HepG2 (cell line): ENCODE measurements at regions not wholly inside any gene's neighbourhood (a gene's known extent, or its start where the extent isn't known, plus 50 kb on each side); places are given as distances from the start of the nearest gene placed in this dataset.

Experiments used
- ZMYM4 ChIP-seq: sonication (generic); formaldehyde crosslinking; IDR thresholded peaks from 2 replicates; pipeline ENCODE4 v1.8.1; 2023; ENCODE audit warnings: mild to moderate bottlenecking, missing genetic modification reagents
- TF ChIP-seq, protein P1 (sequence below): sonication (generic); formaldehyde crosslinking; IDR thresholded peaks from 2 replicates; pipeline ENCODE4 v1.5.0; 2020; ENCODE audit warnings: mild to moderate bottlenecking, missing genetic modification reagents, borderline replicate concordance
- TF ChIP-seq, protein P2 (sequence below): sonication (generic); formaldehyde crosslinking; IDR thresholded peaks from 2 replicates; pipeline ENCODE4 v1.5.0; 2020; ENCODE audit warnings: mild to moderate bottlenecking, missing genetic modification reagents

DNA sequence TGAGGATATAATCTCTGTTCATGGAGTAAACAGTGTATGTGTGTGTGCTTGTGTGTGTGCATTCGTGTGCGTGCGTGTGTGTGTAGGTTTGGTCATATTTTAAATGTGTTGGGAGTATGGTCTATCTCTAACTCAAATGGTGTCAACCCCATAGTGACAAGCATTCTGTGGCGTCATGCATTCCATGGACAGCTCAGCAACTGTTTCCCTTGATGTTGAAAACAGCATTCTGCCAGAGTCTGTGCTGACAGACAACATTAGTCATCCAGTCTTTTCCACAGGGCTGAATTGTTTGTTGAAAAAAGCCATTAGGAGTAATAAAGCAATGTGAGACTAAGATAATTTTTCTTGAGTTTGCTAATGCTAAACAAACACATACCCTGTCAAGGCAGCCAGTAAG is 706.6 kb downstream of the PCDH19 start (continued):
- TF ChIP-seq, protein P1, sequence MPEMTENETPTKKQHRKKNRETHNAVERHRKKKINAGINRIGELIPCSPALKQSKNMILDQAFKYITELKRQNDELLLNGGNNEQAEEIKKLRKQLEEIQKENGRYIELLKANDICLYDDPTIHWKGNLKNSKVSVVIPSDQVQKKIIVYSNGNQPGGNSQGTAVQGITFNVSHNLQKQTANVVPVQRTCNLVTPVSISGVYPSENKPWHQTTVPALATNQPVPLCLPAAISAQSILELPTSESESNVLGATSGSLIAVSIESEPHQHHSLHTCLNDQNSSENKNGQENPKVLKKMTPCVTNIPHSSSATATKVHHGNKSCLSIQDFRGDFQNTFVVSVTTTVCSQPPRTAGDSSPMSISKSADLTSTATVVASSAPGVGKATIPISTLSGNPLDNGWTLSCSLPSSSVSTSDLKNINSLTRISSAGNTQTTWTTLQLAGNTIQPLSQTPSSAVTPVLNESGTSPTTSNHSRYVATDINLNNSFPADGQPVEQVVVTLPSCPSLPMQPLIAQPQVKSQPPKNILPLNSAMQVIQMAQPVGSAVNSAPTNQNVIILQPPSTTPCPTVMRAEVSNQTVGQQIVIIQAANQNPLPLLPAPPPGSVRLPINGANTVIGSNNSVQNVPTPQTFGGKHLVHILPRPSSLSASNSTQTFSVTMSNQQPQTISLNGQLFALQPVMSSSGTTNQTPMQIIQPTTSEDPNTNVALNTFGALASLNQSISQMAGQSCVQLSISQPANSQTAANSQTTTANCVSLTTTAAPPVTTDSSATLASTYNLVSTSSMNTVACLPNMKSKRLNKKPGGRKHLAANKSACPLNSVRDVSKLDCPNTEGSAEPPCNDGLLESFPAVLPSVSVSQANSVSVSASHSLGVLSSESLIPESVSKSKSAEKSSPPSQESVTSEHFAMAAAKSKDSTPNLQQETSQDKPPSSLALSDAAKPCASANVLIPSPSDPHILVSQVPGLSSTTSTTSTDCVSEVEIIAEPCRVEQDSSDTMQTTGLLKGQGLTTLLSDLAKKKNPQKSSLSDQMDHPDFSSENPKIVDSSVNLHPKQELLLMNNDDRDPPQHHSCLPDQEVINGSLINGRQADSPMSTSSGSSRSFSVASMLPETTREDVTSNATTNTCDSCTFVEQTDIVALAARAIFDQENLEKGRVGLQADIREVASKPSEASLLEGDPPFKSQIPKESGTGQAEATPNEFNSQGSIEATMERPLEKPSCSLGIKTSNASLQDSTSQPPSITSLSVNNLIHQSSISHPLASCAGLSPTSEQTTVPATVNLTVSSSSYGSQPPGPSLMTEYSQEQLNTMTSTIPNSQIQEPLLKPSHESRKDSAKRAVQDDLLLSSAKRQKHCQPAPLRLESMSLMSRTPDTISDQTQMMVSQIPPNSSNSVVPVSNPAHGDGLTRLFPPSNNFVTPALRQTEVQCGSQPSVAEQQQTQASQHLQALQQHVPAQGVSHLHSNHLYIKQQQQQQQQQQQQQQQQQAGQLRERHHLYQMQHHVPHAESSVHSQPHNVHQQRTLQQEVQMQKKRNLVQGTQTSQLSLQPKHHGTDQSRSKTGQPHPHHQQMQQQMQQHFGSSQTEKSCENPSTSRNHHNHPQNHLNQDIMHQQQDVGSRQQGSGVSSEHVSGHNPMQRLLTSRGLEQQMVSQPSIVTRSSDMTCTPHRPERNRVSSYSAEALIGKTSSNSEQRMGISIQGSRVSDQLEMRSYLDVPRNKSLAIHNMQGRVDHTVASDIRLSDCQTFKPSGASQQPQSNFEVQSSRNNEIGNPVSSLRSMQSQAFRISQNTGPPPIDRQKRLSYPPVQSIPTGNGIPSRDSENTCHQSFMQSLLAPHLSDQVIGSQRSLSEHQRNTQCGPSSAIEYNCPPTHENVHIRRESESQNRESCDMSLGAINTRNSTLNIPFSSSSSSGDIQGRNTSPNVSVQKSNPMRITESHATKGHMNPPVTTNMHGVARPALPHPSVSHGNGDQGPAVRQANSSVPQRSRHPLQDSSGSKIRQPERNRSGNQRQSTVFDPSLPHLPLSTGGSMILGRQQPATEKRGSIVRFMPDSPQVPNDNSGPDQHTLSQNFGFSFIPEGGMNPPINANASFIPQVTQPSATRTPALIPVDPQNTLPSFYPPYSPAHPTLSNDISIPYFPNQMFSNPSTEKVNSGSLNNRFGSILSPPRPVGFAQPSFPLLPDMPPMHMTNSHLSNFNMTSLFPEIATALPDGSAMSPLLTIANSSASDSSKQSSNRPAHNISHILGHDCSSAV (CRISPR knock-in tag) = no peak
- TF ChIP-seq, protein P2, sequence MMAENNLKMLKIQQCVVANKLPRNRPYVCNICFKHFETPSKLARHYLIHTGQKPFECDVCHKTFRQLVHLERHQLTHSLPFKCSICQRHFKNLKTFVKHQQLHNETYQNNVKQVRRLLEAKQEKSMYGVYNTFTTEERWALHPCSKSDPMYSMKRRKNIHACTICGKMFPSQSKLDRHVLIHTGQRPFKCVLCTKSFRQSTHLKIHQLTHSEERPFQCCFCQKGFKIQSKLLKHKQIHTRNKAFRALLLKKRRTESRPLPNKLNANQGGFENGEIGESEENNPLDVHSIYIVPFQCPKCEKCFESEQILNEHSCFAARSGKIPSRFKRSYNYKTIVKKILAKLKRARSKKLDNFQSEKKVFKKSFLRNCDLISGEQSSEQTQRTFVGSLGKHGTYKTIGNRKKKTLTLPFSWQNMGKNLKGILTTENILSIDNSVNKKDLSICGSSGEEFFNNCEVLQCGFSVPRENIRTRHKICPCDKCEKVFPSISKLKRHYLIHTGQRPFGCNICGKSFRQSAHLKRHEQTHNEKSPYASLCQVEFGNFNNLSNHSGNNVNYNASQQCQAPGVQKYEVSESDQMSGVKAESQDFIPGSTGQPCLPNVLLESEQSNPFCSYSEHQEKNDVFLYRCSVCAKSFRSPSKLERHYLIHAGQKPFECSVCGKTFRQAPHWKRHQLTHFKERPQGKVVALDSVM (CRISPR knock-in tag) = no peak
- no peak for TF ChIP-seq ZMYM4 (CRISPR knock-in tag)
